ENCODE measurements at regions not wholly inside any gene's neighbourhood (a gene's known extent, or its start where the extent isn't known, plus 50 kb on each side); places are given as distances from the start of the nearest gene placed in this dataset.
"Not testable (repeated sequence)": the region's sequence is repeated elsewhere in the genome, so short reads cannot be mapped to it uniquely, and the experiment has no call there.

GRCh38 chr6:93918258-93918657, 498.9 kb upstream of the EPHA7 start:
- DNase-seq, result no peak

GRCh38 chr6:93917216-93917615, 497.9 kb upstream of the EPHA7 start:
- DNase-seq, result no peak

GRCh38 chr6:93916716-93917115, 497.4 kb upstream of the EPHA7 start:
- DNase-seq, result no peak

- no peak for DNase-seq
Measured at GRCh38 chr6:93915961-93916360, 496.6 kb upstream of the EPHA7 start.

GRCh38 chr6:93902517-93902916, 483.2 kb upstream of the EPHA7 start:
- DNase-seq, result no peak

GRCh38 chr6:93900142-93900541, 480.8 kb upstream of the EPHA7 start:
- DNase-seq, result no peak

- no peak for DNase-seq
Measured at GRCh38 chr6:93896081-93896480, 476.7 kb upstream of the EPHA7 start.

GRCh38 chr6:93894521-93894920, 475.2 kb upstream of the EPHA7 start:
- DNase-seq, result no peak

- no peak for DNase-seq
Measured at GRCh38 chr6:93889713-93890112, 470.4 kb upstream of the EPHA7 start.

GRCh38 chr6:93886416-93886815, 467.1 kb upstream of the EPHA7 start:
- DNase-seq, result no peak

GRCh38 chr6:93859971-93860370, 440.6 kb upstream of the EPHA7 start:
- no peak for DNase-seq

- DNase-seq, result no peak
Measured at GRCh38 chr6:93858213-93858612, 438.9 kb upstream of the EPHA7 start.

- DNase-seq, result no peak
Measured at GRCh38 chr6:93849857-93850256, 430.5 kb upstream of the EPHA7 start.

GRCh38 chr6:93848031-93848742, 428.8 kb upstream of the EPHA7 start:
- no peak for DNase-seq

GRCh38 chr6:93842178-93842577, 422.8 kb upstream of the EPHA7 start:
- no peak for DNase-seq

- DNase-seq, result not testable (repeated sequence)
Measured at GRCh38 chr6:93835451-93836145, 416.2 kb upstream of the EPHA7 start.

GRCh38 chr6:93835026-93835425, 415.7 kb upstream of the EPHA7 start:
- not testable (repeated sequence) for DNase-seq

- not testable (repeated sequence) for DNase-seq
Measured at GRCh38 chr6:93833326-93833725, 414.0 kb upstream of the EPHA7 start.

- DNase-seq, result not testable (repeated sequence)
Measured at GRCh38 chr6:93829757-93830156, 410.4 kb upstream of the EPHA7 start.

GRCh38 chr6:93829009-93829408, 409.6 kb upstream of the EPHA7 start:
- DNase-seq, result no peak

GRCh38 chr6:93828553-93828952, 409.2 kb upstream of the EPHA7 start:
- no peak for DNase-seq

GRCh38 chr6:93827728-93828127, 408.4 kb upstream of the EPHA7 start:
- no peak for DNase-seq

- no peak for DNase-seq
Measured at GRCh38 chr6:93825950-93826349, 406.6 kb upstream of the EPHA7 start.

GRCh38 chr6:93823489-93823888, 404.1 kb upstream of the EPHA7 start:
- DNase-seq, result no peak
